Neutrophil (primary cell): ENCODE measurements at regions not wholly inside any gene's neighbourhood (a gene's known extent, or its start where the extent isn't known, plus 50 kb on each side); places are given as distances from the start of the nearest gene placed in this dataset.
"Not testable (repeated sequence)": the region's sequence is repeated elsewhere in the genome, so short reads cannot be mapped to it uniquely, and the experiment has no call there.

ENCODE experiments used
- H3K27ac ChIP-seq: fragments of 200-600 bp; sonication (generic); 2 replicates; pipeline ENCODE4 v1.5.1; 2016; ENCODE audit warnings: mild to moderate bottlenecking, moderate library complexity
- H3K27me3 ChIP-seq: fragments of 200-600 bp; sonication (generic); 2 replicates; pipeline ENCODE4 v1.6.0; 2016; ENCODE audit warnings: mild to moderate bottlenecking
- H3K36me3 ChIP-seq: fragments of 200-600 bp; sonication (generic); 2 replicates; pipeline ENCODE4 v1.5.1; 2017
- H3K4me1 ChIP-seq, 2 experiments: fragments of 200-600 bp in 1 of 2; sonication (generic) in 1 of 2; 1 replicate in 1 of 2; 2 replicates in 1 of 2; pipeline versions ENCODE4 v1.5.1 to v1.6.1; 2013 to 2016; ENCODE audit warnings: low read depth in 1 of 2, low read length in 1 of 2, mild to moderate bottlenecking in 1 of 2, moderate library complexity in 1 of 2; ENCODE audit not compliant: control insufficient read depth in 1 of 2, insufficient read depth in 1 of 2
- H3K4me3 ChIP-seq, 2 experiments: fragments of 200-600 bp in 1 of 2; sonication (generic) in 1 of 2; 1 replicate in 1 of 2; 2 replicates in 1 of 2; pipeline ENCODE4 v1.5.1; 2013 to 2016; ENCODE audit warnings: low read depth in 1 of 2, low read length in 1 of 2, mild to moderate bottlenecking in 1 of 2, moderate library complexity in 1 of 2
- H3K9me3 ChIP-seq: fragments of 200-600 bp; sonication (generic); 2 replicates; pipeline ENCODE4 v1.5.1; 2016
- CTCF ChIP-seq: fragments of 200-600 bp; sonication (generic); IDR thresholded peaks from 2 replicates; pipeline ENCODE4 v1.5.1; 2016; ENCODE audit warnings: antibody characterized with exemption

DNA sequence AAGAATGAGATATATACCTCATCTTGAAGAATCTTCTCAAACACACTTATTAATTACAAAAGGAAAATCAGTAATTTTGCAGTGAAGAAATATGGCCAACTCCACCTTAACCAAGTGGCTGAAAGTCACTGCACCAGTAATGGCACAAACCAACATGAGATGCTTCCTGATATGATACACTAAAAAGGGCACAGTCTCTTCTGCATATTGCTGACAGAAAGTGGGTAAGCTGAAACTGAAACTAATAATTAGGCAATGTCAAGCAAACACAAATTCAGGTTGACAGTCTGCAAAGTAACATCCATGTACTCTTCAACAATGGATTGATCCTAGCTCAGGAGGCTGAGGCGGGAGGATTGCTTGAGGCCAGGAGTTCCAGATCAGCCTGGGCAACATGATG lies 56.1 kb downstream of the ZNF22 start:
- not testable (repeated sequence) for H3K36me3 ChIP-seq, H3K4me3 ChIP-seq, H3K9me3 ChIP-seq, H3K27ac ChIP-seq, H3K27me3 ChIP-seq
- peaks cover 11 to 13% of the 10 kb centered on the region in 2 experiments for H3K4me1 ChIP-seq

DNA sequence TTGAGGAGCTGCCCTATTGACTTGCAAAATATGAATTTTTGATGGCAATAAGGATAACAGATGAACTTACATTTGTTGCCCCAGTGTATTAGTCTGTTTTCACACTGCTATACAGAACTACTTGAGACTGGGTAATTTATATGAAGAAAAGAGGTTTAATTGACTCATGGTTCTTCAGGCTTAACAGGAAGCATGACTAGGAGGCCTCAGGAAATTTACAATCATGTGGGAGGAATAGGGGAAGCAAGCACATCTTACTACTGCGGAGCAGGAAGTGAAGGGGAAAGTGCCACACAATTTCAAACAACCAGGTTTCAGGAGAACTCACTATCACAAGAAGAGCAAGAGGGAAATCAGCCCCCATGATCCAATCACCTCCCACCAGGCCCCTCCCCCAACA lies 57.9 kb downstream of the ZNF22 start:
- Histone ChIP-seq H3K4me1 (peaks cover 11 to 13% of the 10 kb centered on the region in 2 experiments), H3K4me3 (no peak overlapping the region), H3K27me3 (no peaks in the 10 kb centered on the region), H3K36me3 (no peaks in the 10 kb centered on the region), H3K9me3 (no peaks in the 10 kb centered on the region), H3K27ac (no peak overlapping the region)
- TF ChIP-seq CTCF = no peak

- no peak overlapping the region for H3K27ac ChIP-seq
- TF ChIP-seq CTCF = no peak
Observed at GRCh38 chr10:45058992-45059561, 58.4 kb downstream of the ZNF22 start.

GRCh38 chr10:45059632-45060031 lies 58.9 kb downstream of the ZNF22 start:
- Histone ChIP-seq H3K4me1 (peaks cover 11 to 13% of the 10 kb centered on the region in 2 experiments), H3K27me3 (no peaks in the 10 kb centered on the region), H3K36me3 (no peaks in the 10 kb centered on the region), H3K27ac (no peak overlapping the region), H3K9me3 (no peaks in the 10 kb centered on the region), H3K4me3 (no peak overlapping the region)
- no peak for TF ChIP-seq CTCF

More at GRCh38 chr10:45058992-45059561, 58.4 kb downstream of the ZNF22 start:
- Histone ChIP-seq H3K4me1 (peaks cover 11 to 13% of the 10 kb centered on the region in 2 experiments), H3K36me3 (no peaks in the 10 kb centered on the region), H3K4me3 (no peak overlapping the region), H3K9me3 (no peaks in the 10 kb centered on the region), H3K27me3 (no peaks in the 10 kb centered on the region)

- Histone ChIP-seq H3K4me1 (peaks cover 11 to 13% of the 10 kb centered on the region in 2 experiments), H3K4me3 (no peak overlapping the region), H3K36me3 (no peaks in the 10 kb centered on the region), H3K27me3 (no peaks in the 10 kb centered on the region), H3K27ac (no peak overlapping the region), H3K9me3 (no peaks in the 10 kb centered on the region)
- TF ChIP-seq CTCF = no peak
Observed at GRCh38 chr10:45061982-45062381, 61.3 kb downstream of the ZNF22 start.

DNA sequence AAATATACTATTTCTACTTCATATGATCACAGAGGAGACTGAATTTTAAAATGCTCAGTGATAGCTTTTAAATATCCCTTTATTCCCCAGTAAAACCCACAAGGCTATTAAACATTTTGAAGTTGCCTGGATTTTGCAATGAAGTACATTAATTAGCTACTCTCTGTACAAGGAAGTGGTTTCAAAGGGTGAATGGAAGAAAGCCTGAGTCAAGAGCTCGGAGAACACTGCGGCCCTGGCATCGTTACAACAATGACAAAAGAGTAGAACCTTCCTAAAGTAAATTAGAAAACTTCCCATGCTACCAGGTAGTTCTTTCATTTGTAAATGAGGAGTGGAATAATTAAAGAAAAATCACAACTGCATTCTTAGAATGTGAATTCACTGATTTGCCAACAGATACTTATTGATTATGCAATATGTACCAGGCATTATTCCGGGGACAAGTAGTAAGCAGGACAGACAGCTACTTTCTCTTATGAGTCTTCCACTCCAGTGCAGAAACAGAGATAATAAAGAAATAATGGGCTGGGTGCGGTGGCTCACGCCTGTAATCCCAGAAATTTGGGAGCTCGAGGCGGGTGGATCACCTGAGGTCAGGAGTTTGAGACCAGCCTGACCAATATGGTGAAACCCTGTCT lies 63.0 kb downstream of the ZNF22 start:
- H3K27me3 ChIP-seq = no peaks in the 10 kb centered on the region
- no peaks in the 10 kb centered on the region for H3K9me3 ChIP-seq
- peaks cover 7 to 8% of the 10 kb centered on the region in 2 experiments for H3K4me1 ChIP-seq
- TF ChIP-seq CTCF = no peak
- H3K4me3 ChIP-seq = no peak overlapping the region
- H3K27ac ChIP-seq = no peak overlapping the region
- no peaks in the 10 kb centered on the region for H3K36me3 ChIP-seq
